GM18498 (cell line): ENCODE measurements at regions not wholly inside any gene's neighbourhood (a gene's known extent, or its start where the extent isn't known, plus 50 kb on each side); places are given as distances from the start of the nearest gene placed in this dataset.

Experiments used
- ATAC-seq: cut with Tn5 transposase; IDR thresholded peaks from one replicate; pipeline ENCODE4 v1.9.1; 2021; ENCODE audit warnings: mild to moderate bottlenecking, moderate library complexity; ENCODE audit not compliant: unreplicated experiment

- ATAC-seq, result no peak
Measured at GRCh38 chr7:85602196-85602595, 415.3 kb upstream of the SEMA3D start.

DNA sequence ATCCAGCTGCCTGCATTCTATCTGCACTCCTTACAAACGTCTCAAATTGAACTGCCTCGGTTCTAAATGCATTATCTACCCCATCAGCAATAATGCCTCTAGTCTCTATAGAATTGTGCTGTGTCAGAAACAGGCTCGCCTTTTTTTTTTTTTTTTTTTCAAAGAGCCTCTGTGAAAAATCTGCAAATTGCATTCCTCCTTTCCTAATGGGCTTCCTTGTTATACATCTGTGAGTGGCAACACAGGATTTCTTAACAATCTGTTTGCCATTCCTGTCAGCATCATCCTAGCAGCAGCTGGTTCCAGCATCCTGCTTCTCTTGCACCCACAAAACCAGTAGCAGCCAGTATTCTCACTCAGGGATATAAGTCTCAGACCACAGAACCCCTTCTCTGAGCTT, 413.5 kb upstream of the SEMA3D start:
- ATAC-seq, result no peak

GRCh38 chr7:85596827-85597226, 410.0 kb upstream of the SEMA3D start:
- ATAC-seq, result no peak

DNA sequence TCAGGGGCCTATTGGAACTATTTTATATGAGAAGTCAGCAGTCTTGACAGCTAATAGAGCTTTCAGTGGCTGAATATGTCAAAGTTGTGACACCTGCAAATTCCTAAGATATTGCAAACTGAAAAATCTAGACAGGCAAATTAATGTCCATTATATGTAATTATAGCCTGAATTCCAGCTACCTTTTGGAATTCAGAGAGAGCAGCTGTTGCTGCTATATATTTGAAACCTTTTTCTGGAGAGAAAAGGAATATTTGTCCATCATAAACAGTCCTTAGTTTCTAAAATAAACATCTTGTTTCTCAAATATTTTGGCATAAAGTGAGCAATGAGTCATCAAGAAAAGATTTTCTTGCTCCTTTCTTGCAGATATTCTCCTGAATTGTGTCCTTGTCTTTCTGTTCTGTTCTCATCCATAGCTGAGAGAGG, 408.9 kb upstream of the SEMA3D start:
- ATAC-seq, result no peak

- no peak for ATAC-seq
Measured at GRCh38 chr7:85593355-85593754, 406.5 kb upstream of the SEMA3D start.

DNA sequence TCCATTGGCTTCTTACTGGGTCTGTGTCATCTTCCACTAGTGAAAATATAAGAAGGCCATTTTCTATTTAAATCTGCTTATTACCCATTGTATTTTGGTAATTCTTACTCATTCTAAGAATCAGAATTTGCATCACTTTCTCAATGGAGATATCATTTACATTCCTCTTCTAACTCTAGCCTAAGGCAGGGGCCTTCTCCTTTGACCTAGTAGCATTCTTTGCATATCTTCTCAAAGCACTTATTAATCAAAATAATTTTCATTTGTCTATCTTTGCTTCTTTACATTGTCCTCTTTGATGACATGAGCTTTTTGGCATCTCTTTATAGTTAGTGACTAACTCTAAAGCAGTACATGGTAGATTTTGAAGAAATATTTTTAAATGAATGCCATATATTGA, 400.9 kb upstream of the SEMA3D start:
- no peak for ATAC-seq

GRCh38 chr7:85586091-85586490, 399.2 kb upstream of the SEMA3D start:
- no peak for ATAC-seq

DNA sequence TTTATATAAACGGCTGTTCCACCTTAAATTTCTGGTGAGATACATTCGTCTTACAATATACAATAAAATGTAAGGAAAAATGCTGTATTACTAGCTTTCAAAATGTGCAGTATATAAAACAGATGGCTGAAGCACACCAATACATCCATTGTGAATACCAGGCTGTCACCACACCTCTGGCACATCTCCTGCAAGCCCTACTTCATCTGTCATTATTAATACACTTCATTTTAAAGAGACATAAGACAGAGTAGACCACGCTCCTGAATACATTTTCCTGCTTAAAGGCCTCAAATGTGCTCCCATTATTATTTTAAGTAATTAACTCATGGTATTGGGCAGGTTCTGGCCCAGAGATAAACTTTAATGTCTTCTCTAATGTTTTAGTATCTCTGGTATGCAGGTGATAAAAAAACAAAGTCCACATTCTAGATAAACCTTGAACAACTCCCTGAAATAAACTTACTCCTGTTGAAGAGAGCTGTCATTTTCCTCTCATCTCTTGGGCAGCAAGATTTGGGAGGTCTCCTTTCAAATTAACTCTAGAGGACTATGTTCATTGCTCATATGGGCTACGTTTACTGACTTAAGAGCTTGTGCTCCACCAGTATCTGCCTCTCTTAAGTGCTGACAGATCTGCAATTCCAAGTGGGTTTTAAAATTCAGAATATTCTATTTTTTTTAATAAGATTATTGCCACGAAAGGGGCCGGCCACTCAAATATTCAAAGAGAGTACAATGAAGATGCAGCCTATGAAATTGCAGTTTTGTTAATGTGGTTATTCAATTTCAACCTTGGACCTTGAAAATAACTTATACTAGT, 396.5 kb upstream of the SEMA3D start:
- no peak for ATAC-seq

GRCh38 chr7:85573844-85574243, 387.0 kb upstream of the SEMA3D start:
- ATAC-seq, result no peak

GRCh38 chr7:85573346-85573745, 386.5 kb upstream of the SEMA3D start:
- no peak for ATAC-seq

- no peak for ATAC-seq
Measured at GRCh38 chr7:85570898-85571297, 384.0 kb upstream of the SEMA3D start.

DNA sequence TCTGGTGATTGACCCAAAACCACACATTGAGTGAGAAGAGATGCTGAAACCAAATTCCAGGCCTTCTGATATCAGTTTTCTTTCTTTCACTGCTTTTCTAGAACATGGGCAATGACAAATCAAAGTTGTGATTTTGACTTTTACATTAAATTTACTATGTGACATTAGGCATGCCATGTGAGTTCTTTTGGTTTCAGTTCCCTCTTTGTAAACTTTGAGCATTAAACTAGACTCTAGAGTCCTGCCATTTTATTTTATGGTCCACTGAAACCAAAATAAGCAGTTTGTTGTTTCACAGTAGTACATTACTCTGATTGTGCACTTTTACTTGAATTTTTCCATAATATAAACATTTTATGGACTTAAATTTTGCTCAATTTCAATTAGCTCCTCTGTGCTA, 381.1 kb upstream of the SEMA3D start:
- ATAC-seq, result peak; percentile 65

GRCh38 chr7:85566095-85566794, 379.4 kb upstream of the SEMA3D start:
- no peak for ATAC-seq

GRCh38 chr7:85565276-85565675, 378.4 kb upstream of the SEMA3D start:
- ATAC-seq, result no peak

GRCh38 chr7:85564861-85565260, 378.0 kb upstream of the SEMA3D start:
- ATAC-seq, result no peak

- no peak for ATAC-seq
Measured at GRCh38 chr7:85561706-85562105, 374.9 kb upstream of the SEMA3D start.

DNA sequence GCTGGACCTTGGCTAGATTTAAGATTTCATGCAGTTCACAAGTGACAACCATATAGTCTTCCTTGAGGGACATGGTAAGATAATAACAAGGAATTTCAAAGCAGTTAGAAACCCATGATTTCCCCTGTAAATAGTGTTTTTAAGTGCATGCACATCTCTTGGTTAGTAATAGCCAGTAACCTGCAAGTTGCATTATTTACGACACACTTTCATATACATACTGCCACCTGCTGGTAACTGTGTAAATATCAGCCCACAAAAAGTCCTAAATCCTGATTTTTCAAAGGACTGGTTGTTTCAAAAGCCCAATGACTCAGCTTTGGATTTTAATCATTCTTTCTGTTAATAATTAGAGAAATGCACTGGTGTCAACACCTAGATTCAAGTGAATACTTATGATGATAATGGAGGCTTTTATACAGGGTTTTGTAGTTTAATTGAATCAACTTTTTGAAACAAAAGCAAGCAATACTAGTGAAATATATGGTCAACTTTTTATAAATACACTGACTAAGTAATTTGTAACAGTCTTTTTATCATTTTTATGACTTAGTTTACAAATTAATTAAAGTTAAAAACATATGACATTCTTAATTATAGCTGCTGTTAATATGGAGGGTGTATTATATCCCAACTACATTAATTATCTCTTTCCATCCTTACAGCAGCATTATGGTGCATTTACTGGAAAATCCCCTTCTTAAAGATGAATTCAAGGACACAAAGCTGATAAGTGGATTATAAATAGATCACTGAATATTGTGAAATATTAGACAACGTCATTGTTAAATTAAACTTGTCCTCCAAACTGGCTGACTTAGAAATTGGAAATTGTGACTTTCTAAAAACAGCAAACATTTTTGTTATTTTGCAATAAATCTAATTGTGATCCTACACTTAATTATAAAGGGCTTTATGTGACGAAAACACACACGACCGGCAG, 367.7 kb upstream of the SEMA3D start:
- ATAC-seq, result peak; percentile 74

DNA sequence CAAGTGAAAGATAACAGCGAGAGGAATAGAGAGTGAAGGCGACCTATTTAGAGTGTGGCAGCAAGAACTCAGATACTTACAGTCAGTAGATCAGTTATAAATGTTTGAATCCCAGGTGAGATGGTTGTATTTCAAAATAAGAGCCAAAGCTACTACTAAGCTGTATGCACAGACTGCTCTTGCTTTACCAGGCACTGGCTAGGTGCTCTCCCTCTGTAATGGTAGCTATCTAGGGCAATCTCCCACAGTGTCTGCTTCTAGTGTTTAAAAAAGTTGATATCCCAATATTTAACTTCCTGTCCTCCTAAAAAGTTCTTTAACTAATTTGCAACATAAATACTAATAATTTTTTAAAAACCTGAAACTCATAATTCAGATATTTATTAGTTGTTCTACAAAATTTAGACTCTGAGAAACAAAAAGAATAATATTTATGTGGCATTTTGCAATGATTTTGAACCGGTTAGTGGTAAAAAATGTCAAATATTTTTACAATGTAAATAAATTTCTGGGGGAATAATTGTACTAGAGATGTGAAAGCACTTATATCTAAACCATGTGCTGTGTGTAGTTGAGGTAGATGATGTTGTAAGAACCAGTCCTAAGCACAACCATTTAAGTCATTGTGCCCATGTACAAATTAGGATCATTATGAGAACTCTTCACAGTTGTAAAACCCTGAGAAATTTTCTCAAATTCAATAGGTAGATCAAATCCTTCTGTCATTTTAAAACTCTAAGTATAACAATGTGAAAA, 349.3 kb upstream of the SEMA3D start:
- no peak for ATAC-seq

- ATAC-seq, result no peak
Measured at GRCh38 chr7:85529831-85530230, 343.0 kb upstream of the SEMA3D start.

GRCh38 chr7:85529201-85529600, 342.3 kb upstream of the SEMA3D start:
- ATAC-seq, result no peak

- ATAC-seq, result no peak
Measured at GRCh38 chr7:85528581-85528980, 341.7 kb upstream of the SEMA3D start.
